ENCODE measurements at regions not wholly inside any gene's neighbourhood (a gene's known extent, or its start where the extent isn't known, plus 50 kb on each side); places are given as distances from the start of the nearest gene placed in this dataset.

GRCh38 chr5:107154593-107154992, 516.1 kb downstream of the EFNA5 start:
- no peak for DNase-seq (ENCODE audit: low read depth in 4 of 4, low spot score in 3 of 4)

GRCh38 chr5:107153283-107153682, 517.5 kb downstream of the EFNA5 start:
- no peak for DNase-seq (ENCODE audit: low read depth in 4 of 4, low spot score in 3 of 4)

GRCh38 chr5:107149243-107150005, 521.3 kb downstream of the EFNA5 start:
- DNase-seq (ENCODE audit: low read depth in 4 of 4, low spot score in 3 of 4), result no peak

- DNase-seq (ENCODE audit: low read depth in 4 of 4, low spot score in 3 of 4), result no peak
Observed at GRCh38 chr5:107147589-107147988, 523.1 kb downstream of the EFNA5 start.

GRCh38 chr5:107146901-107147300, 523.8 kb downstream of the EFNA5 start:
- no peak for DNase-seq (ENCODE audit: low read depth in 4 of 4, low spot score in 3 of 4)

- DNase-seq (ENCODE audit: low read depth in 4 of 4, low spot score in 3 of 4), result no peak
Observed at GRCh38 chr5:107135391-107135790, 535.3 kb downstream of the EFNA5 start.

GRCh38 chr5:107134931-107135330, 535.8 kb downstream of the EFNA5 start:
- no peak for DNase-seq (ENCODE audit: low read depth in 4 of 4, low spot score in 3 of 4)

GRCh38 chr5:107129051-107129450, 541.7 kb downstream of the EFNA5 start:
- DNase-seq (ENCODE audit: low read depth in 4 of 4, low spot score in 3 of 4), result no peak

- no peak for DNase-seq (ENCODE audit: low read depth in 4 of 4, low spot score in 3 of 4)
Observed at GRCh38 chr5:107127878-107128277, 542.9 kb downstream of the EFNA5 start.

GRCh38 chr5:107126341-107126740, 544.4 kb downstream of the EFNA5 start:
- DNase-seq (ENCODE audit: low read depth in 4 of 4, low spot score in 3 of 4), result no peak

GRCh38 chr5:107124376-107124775, 546.4 kb downstream of the EFNA5 start:
- no peak for DNase-seq (ENCODE audit: low read depth in 4 of 4, low spot score in 3 of 4)

GRCh38 chr5:107123014-107123413, 547.7 kb downstream of the EFNA5 start:
- DNase-seq (ENCODE audit: low read depth in 4 of 4, low spot score in 3 of 4), result no peak

GRCh38 chr5:107121793-107122519, 548.8 kb downstream of the EFNA5 start:
- no peak for DNase-seq (ENCODE audit: low read depth in 4 of 4, low spot score in 3 of 4)

GRCh38 chr5:107119656-107120055, 551.1 kb downstream of the EFNA5 start:
- DNase-seq (ENCODE audit: low read depth in 4 of 4, low spot score in 3 of 4), result no peak

GRCh38 chr5:107118184-107119019, 552.3 kb downstream of the EFNA5 start:
- no peak for DNase-seq (ENCODE audit: low read depth in 4 of 4, low spot score in 3 of 4)

- no peak for DNase-seq (ENCODE audit: low read depth in 4 of 4, low spot score in 3 of 4)
Observed at GRCh38 chr5:107112216-107112615, 558.5 kb downstream of the EFNA5 start.

GRCh38 chr5:107104040-107104995, 566.4 kb downstream of the EFNA5 start:
- DNase-seq (ENCODE audit: low read depth in 4 of 4, low spot score in 3 of 4), result peak; percentile 36 to 60 (median 48)

- DNase-seq (ENCODE audit: low read depth in 4 of 4, low spot score in 3 of 4), result no peak
Observed at GRCh38 chr5:107103522-107103921, 567.2 kb downstream of the EFNA5 start.

GRCh38 chr5:107100121-107100520, 570.6 kb downstream of the EFNA5 start:
- no peak for DNase-seq (ENCODE audit: low read depth in 4 of 4, low spot score in 3 of 4)

- DNase-seq (ENCODE audit: low read depth in 4 of 4, low spot score in 3 of 4), result no peak
Observed at GRCh38 chr5:107099506-107099905, 571.2 kb downstream of the EFNA5 start.

Data from left renal pelvis (tissue), 4 donors.